GM19455 (cell line): ENCODE measurements at regions not wholly inside any gene's neighbourhood (a gene's known extent, or its start where the extent isn't known, plus 50 kb on each side); places are given as distances from the start of the nearest gene placed in this dataset.
"Not testable (repeated sequence)": the region's sequence is repeated elsewhere in the genome, so short reads cannot be mapped to it uniquely, and the experiment has no call there.

Experiments
- ATAC-seq: cut with Tn5 transposase; IDR thresholded peaks from one replicate; pipeline ENCODE4 v1.9.1; 2021; ENCODE audit not compliant: unreplicated experiment

DNA sequence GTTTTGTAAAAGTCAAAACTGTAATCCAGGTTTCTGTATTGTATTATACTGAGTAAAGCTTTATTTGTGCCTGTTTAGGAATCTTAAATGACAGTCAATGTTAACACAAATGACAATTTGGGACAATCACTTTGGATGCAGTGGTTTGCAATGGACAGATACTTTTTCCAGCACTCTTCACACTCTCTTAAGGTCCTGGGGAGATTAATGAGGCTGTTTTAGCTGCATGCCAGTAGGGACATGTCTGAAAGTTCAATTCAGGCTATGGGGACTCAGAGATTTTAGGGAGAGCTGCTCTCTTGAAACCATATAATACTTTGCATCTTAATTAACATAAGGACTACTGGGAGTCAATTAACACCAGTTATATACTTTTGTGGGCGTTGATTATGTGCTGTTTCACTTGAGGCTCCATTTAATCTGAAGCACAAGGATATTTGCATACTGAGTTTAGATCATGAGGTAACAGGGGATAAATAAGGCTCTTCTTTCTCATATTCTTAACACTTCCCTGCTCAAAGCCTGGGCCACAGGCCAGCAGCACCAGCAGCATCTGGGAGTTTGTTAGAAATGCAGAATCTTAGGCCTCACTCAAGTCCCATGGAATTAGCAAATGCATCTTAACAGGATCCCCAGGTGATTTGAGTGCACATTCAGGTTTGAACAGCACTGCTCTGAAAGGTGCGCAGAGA, 972.8 kb downstream of the PLOD2 start:
- ATAC-seq, result no peak

DNA sequence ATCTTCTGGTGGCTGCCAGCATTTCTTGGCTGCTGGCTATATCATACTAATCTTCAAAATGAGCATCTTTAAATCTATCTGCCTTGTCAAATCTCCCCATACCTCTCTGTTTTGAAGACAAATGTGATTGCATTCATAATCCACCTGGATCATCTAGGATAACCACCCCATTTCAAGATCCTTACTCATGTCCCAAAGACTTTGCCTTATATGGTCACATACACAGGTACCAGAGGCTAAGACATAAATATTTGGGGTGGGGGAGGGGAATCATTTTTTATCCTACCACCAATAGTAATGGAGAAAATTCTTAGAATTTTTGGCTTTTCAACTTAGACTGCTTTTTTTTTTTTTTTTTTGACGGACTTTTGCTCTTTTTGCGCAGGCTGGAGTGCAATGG, 970.8 kb downstream of the PLOD2 start:
- ATAC-seq, result no peak

DNA sequence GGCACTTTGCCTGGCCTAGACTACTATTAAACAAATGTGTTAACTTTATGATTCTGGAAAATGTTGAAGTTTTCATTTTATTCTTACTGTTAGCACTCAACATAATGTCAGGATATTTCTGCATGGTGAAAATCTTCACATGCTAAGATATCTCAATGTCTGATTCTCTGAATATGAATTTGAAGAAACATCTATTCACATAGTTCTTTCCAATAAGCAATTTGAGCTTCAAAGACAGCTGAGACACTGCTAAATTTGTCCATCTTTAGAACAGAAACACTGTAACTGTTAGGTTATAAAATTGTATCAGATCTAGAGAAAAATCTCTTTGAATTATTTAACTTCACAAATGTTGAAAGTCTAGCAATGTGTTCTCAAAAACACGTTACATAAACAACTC, 970.2 kb downstream of the PLOD2 start:
- ATAC-seq, result no peak

DNA sequence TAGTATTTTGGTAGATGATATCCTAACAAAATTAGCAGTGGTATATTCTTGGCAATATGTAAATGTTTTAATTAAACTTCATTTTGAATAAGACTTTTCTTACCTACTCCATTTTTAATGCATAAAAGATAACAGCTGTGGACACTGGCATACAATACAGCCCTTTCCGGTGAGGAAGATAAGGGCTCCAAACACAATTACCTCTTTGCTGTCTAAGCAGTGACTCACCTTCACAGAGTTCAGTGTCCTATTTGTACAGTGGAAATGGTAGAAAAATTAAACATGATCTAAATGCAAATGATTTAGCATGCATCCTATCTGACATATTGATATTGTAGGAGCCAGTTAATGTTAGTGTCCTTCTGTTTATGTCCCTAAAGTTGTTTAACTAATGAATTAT, 969.4 kb downstream of the PLOD2 start:
- ATAC-seq, result no peak

DNA sequence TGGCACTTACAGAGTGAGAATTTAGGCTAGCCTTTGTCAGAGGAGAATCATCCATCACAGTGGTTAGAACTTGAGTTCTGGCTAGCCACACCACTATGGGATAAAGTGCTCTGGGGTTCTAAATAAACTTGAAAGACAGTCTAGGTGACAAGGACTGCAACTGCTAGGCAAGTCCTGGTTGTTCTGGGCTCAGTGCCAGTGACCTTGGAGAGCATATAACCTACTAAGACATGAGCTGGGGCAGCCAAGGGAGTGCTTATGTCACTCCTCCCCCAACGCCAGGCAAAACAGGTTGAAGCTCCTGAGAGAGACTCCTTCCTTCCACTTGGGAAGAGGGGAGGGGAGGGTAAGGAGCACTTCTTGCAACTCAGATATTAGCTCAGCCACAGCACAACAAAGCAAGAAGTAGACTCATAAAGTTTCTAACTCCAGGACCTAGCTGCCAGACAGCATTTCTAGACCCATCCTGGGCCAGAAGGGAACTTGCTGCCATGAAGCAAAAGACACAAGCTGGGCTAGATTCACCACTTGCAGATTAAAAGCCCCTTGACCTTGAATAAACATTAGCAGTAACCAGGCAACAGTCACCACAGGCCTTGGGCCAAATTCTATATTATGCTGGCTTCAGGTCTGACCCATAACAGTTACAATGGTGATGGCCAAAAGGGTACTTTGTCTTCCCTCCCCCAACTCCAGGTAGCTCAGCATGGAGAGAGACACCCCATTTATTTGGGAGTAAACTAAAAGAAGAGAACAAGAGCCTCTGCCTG, 963.7 kb downstream of the PLOD2 start:
- no peak for ATAC-seq

- no peak for ATAC-seq
Measured at GRCh38 chr3:145197821-145198220, 963.2 kb downstream of the PLOD2 start.

DNA sequence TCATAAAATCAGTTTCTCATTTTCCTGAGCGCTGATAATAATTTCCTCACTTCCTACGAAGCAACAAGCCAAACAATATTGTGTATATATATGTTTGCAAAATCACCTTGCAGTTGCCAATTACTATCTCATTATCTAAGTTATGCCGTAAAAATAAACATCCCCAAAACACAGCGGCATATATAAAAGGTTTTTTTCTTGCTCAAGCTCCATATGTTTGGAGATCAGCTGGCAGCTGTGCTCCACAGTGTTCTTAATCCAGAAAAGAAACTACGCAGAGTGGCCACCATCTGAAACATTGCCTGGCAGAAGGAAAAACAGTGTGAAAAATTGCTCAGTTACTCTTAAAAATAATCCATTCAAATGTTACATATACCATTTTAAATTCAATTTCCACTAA, 951.4 kb downstream of the PLOD2 start:
- ATAC-seq, result no peak

DNA sequence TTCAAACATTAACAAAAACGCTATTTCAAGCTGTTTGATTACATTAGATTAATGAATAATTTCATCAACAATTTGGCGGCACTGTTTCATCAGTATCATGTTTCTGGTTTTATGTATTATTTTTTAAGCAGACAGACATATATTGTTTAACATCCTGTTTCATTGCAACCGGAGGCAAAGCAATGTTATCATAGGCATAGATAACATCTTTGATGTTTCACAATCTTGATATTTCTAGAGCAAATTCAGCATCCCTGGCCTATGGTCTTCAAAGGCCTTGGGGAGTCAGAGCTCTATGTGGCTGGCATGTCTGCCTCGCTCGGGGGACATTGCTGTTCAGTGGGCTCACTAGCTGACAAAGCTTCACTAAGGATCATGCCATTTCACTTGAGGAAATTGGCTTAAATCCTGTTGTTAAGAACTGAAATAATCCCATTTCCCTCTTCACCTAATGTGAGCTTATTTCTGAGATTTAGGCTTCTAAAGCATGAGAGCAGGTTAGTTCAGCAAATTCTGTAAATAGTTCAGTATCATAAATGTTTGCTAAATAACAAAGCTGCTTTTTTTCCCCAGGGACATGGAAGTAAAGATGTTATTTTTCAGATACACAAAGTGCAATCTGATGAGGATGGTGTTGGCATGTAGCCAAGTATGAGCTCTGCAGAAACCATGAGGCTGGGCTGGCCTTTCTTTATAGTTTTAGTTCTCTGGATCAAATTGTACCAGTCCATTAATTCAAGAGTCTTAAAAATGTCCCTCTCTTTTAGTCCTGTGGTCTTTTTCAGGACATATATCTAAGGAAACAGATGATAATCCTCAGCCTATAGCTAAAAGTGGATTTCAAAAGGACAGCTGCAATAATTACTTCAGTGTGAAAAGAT, 941.4 kb downstream of the PLOD2 start:
- ATAC-seq, result no peak

DNA sequence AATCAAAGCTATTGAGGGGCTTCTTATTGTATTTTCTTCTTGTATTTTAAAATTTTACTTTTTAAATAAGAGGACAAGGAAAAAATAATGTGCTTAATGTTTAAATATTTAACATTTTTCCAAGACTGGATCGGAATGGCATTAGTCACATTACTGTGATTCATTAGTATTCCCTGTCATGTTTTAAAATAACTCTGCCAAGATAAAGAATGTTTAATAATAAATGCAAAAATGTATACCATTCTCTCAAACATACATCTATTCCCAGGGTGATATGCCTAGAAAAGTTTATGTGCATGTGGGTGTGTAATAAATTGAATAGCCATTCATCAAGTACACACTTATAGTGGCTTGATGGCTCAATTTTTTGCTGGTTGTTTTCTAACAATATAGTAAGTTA, 936.1 kb downstream of the PLOD2 start:
- no peak for ATAC-seq

DNA sequence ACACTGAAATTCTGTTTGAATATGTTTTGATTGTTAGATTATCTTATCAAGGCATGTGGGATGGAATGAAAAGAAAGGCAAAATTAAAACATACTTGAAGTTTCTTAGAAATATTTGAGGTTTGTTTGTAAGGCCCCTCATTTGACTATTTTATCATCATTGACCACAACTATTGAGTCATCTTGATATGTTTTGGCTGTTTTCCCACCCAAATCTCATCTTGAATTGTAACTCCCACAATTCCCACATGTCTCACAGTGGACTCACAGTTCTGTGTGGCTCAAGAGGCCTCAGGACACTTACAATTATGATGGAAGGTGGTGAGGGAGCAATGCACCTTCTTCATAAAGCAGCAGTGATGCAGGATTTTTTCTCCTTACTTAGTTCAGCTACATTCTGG, 917.1 kb downstream of the PLOD2 start:
- ATAC-seq, result no peak

- no peak for ATAC-seq
Measured at GRCh38 chr3:145244327-145244726, 916.7 kb downstream of the PLOD2 start.

GRCh38 chr3:145246291-145246690, 914.7 kb downstream of the PLOD2 start:
- ATAC-seq, result no peak

- no peak for ATAC-seq
Measured at GRCh38 chr3:145248928-145249327, 912.1 kb downstream of the PLOD2 start.

- ATAC-seq, result no peak
Measured at GRCh38 chr3:145251311-145251710, 909.7 kb downstream of the PLOD2 start.

DNA sequence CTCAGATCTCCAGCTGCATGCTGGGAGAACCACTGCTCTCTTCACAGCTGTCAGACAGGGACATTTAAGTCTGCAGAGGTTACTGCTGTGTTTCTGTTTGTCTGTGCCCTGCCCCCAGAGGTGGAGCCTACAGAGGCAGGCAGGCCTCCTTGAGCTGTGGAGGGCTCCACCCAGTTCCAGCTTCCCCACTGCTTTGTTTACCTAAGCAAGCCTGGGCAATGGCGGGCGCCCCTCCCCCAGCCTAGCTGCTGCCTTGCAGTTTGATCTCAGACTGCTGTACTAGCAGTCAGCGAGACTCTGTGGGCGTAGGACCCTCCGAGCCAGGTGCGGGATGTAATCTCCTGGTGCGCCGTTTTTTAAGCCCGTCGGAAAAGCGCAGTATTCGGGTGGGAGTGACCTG, 903.0 kb downstream of the PLOD2 start:
- ATAC-seq, result not testable (repeated sequence)

DNA sequence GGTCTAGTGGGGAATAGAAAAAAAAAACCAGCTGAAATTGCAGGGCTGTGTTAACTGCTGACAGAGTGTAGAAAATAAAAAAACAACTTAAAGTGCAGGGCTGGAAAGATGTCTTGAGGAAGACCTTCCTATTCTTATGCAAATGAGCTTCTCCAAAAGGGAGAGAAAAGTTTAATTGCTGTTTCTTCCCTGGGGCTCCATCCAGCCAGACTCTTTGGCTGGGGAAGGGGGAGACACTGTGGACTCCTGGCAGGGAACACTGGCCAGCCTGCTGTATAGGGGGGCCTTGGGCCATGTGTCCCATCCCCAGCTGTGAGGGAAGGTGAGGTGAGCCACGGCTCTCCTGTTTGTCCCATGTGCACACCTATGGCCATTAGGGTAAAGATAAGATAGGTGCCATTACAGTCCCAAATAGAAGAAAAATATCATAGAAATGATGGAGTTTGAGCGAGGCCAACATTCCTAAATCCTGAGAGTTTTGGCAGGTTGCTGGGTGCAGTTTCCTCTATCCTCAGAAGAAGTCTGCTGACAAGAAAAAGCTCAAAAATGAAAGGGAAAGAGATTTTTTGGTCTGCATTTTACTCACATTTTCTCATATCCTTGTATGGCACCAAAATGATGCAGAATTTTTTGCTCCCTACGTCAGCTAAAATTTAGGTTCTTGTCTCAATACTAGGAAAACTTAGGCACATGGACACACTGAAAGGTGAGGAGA, 901.7 kb downstream of the PLOD2 start:
- ATAC-seq, result no peak

GRCh38 chr3:145263458-145263857, 897.5 kb downstream of the PLOD2 start:
- ATAC-seq, result not testable (repeated sequence)

GRCh38 chr3:145266368-145266767, 894.6 kb downstream of the PLOD2 start:
- no peak for ATAC-seq

DNA sequence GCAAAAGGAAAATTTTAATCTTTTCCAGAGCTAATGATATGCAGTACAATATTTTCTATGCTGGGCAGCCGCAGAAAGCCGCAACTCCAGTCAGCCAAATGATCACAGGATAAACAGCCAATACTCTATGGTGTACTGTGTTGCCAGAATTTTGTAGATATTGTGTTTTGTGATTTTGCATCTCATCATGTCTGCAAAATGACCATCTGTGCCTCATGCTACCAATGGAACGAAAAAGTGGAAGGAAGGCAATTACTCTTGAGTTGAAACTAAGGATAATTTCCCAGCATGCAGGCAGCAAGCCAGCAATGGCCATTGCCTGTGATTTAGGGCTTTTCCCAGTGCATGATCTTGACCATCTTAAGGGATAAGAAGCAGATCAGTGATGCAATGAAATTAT, 891.9 kb downstream of the PLOD2 start:
- ATAC-seq, result no peak

GRCh38 chr3:145272684-145273083, 888.3 kb downstream of the PLOD2 start:
- no peak for ATAC-seq

GRCh38 chr3:145282505-145282904, 878.5 kb downstream of the PLOD2 start:
- no peak for ATAC-seq
